COR-L47 (cell line): ENCODE measurements at regions not wholly inside any gene's neighbourhood (a gene's known extent, or its start where the extent isn't known, plus 50 kb on each side); places are given as distances from the start of the nearest gene placed in this dataset.
A peak's percentile ranks its signal among the peaks of the same experiment; 100 is the strongest.
"Not testable (repeated sequence)": the region's sequence is repeated elsewhere in the genome, so short reads cannot be mapped to it uniquely, and the experiment has no call there.

Experiments used
- DNase-seq: peaks from one replicate; lab custom pipeline; 2025; lab: John Stamatoyannopoulos, UW

DNA sequence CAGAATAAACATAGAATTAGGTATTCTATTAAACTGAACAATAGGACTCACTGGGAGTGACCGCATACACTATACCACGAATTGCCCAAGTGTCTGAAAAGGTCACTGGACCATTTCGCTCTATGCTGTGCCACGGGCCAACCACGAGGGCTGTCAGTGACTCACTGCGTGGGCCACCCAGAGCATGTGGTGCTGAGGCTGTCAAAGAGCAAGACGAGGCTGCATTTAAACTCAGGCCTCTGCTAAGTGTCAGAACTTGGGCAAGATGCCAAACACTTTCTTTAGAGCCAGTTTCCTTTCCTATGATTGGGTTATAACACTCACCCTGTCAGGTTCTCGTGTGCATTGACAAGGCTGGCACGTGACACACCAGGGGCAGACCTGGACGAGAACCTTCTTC lies 97.5 kb downstream of the SH3YL1 start:
- peak; percentile 13 for DNase-seq

DNA sequence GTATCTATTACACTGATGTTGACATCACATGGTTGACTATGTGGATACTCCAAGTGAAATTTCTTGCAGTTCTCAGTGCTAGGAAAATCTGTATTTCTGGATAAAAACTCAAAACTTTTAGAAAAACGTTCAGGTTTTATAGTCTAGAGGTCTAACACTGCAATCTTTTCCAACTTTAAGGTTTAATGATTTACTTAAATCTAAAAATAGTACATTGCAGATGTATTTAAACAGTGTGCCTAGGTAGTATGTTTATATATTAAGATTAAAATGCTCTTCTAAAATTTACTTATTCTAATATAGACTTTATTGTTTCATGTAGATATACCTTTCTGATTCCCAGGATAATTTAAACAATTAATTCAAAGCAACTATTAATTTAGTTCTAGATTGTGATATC lies 98.3 kb downstream of the SH3YL1 start:
- DNase-seq, result no peak

- DNase-seq, result no peak
Measured at GRCh38 chr2:162473-163382, 101.1 kb downstream of the SH3YL1 start.

- DNase-seq, result no peak
Measured at GRCh38 chr2:161729-162128, 102.1 kb downstream of the SH3YL1 start.

DNA sequence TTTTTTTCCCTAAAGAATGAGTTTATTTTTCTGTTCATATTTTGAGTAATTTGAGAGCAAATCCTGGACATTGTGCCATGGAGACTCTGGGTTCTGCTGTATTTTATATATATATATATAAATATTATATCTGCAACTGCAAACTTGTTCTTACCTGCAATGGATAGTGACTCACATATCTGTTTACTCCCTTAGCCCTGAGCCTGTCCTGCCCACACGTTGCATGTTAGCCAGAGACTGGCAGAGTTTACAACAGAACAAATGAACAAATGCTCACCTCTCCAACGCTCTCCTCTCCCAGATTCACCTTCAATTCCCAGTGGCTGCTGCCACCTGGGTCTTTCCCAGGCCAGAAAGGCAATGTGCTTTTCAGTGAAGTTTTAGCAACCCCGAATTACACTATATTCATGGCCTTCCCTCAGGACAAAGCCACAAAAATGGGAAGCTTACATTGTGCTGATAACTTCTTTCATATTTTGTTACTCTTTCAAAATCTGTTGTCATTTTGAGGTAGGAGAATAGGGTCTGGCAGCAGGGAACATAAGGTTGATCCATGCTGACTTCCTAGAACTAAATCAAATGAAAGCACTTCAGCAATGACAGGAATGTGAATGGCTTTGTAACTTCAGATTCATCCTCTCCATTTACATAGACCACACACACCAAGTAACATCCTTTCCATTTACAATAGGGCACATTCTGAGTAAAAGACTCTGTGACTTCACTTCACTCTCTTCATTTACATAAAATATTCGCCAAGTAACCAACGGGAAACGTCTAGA lies 105.4 kb upstream of the FAM110C start:
- DNase-seq, result no peak

DNA sequence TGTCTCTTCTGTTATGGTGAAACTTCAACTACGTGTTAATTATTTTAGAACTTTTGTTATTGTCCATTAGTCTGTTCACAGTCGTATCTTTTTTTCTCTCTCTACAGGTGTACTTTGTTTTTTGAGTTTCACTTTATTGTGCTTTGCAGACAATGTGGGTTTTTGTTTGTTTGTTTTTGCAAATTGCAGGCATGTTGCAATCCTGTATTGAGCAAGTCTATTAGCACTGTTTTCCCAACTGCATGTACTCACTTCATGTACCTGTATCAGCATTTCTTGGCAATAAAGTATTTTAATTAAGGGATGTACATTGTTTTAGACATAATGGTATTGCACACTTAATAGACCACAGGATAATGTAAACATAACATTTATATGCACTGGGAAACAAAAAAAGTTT lies 99.1 kb upstream of the FAM110C start:
- no peak for DNase-seq

- DNase-seq, result no peak
Measured at GRCh38 chr2:141611-142010, 95.3 kb upstream of the FAM110C start.

DNA sequence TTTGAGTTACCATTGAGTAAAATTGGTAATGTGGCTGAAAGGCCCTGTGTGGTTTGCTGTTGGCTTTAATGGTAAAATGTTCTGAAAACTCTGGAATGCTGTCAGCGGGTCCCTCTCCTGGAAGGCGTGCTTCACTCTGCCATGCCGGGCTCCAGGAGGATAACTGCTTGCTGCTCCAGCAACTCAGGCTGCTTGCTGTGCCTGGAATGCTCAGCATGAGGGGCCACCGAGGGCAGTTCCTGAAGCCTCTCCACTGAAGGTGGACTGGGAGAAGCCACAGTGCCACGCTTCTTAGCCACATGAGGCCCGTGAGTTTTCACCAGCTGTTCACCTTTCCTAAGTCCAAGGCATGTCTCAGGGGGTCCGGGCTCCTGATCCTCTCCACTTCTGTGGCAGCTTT lies 90.4 kb upstream of the FAM110C start:
- no peak for DNase-seq

DNA sequence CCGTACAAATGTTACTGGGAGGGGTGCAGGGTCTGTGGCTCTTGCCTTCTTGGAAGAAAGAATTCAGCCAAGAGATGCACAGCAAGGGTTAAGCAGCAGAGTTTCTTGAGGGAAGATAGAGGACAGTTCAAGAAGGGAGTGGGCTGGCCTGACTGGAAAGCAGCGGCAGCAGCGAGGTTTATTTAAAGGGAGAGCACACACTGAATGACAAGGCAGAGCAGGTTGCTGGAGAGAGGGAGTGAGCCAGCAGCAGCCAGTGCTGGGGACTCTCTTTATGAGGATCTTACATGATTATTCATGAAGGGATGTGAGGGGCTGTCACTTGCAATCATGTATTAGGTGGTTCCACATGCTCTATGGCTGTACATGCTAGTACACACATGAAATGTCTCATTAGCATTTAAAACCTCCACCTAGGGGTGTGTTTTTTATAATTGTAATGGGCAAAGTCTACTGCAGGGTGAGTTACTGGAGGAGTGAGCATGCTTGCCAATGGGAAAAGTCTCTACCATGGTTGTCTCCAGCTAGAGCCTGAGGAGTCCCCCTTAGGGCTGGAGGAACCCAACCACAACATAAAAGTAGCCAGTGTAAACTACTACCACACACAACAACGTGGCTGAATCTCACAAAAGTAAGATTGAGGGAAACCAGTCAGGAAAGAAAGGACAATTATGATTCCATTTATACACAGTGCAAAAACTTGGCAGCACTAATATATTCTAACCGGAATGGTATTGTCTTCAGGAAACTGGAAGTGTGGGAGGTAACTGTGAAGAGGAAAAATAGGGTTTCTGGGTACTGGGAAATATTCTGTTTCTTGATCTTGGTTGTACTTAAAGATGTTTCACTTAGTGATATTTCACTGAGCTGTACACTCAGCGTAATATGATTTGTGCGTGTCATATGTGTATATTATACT lies 87.6 kb upstream of the FAM110C start:
- DNase-seq, result no peak

GRCh38 chr2:126769-127168 lies 80.5 kb upstream of the FAM110C start:
- not testable (repeated sequence) for DNase-seq

DNA sequence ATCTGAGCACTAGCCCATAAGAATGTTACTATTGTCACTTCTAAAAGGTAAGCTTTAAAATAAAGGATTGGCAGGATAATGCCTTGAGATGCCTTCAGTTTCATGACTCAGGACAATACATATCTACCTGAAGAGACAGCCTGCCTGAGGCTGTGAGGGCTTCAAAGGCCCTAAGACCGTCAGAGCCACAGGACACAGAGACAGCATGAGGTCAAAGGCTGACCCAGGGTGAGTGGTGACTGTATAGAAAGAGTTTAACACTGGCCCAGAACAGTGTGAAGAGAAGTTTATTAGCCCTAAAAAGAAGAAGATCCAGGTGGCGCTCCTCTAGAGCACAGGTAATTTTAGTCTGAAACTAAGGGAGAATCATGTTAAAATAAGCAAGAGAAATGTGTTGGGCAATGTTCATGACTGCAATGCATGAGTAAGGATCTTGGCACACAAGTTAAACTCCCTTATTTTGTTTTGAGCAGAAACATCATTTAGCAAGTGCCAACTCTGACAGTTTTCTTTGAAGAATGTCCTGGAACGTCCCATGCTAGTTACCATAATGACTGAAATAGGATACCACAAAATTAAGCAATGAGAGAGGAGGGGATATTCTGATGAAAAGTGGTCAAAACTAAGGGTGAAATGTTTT lies 78.1 kb upstream of the FAM110C start:
- DNase-seq, result no peak

GRCh38 chr2:116953-117352 lies 70.6 kb upstream of the FAM110C start:
- DNase-seq, result no peak

DNA sequence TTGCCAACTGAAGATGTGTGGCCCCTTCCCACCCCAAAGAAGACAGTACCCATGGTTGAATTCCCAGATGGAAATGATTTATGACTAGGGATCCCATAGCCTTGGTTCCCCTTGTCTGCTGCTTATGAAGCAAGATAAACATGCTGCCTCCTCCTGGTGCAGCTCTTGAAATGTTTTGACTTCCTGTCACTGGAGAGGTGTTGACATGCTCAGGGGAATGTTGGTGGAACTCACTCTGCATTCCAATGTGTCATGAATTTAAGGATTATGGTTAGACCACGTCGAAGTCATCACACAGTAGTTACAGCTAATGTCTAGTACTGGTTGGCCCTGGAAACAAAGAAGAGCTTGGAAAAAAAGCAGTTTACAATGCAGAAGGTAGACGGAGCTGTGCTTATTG lies 69.0 kb upstream of the FAM110C start:
- DNase-seq, result no peak

DNA sequence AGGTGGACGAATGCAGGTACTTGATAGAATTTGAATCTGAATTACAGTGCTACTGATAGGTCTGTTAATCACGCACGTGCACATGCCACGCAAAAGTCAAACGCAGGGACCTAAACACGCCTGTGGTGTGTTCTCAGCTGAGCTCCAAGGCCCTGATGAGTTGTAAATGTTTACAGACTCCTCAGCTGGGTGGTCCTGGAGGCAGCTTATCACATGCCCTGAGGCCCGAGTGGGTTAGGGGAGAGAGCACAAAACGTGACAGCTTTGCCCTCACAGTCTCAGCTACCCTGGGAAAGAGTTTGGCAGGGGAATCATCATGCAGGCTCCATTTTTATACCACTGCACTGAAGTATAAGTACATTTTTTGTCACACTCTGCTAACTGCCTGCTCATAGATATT lies 68.3 kb upstream of the FAM110C start:
- DNase-seq, result no peak

DNA sequence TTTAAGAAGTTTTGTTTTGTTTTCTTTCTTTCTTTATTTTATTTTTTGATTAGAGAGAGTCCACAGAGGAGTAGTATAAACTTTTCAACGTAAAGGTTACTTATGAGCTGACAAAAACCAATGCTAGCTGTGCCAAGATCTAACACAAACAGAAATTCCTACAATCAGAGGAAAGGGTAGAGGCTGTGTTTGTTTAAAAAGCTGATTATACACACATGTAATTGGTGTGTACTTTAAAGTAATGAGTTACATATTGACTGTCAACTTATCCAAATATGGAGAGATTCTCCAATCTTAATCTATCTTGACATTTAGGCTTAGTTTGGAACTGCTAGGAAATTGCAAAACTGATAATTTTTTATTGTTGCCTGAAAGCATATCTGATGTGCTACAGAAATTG lies 63.7 kb upstream of the FAM110C start:
- DNase-seq, result no peak

DNA sequence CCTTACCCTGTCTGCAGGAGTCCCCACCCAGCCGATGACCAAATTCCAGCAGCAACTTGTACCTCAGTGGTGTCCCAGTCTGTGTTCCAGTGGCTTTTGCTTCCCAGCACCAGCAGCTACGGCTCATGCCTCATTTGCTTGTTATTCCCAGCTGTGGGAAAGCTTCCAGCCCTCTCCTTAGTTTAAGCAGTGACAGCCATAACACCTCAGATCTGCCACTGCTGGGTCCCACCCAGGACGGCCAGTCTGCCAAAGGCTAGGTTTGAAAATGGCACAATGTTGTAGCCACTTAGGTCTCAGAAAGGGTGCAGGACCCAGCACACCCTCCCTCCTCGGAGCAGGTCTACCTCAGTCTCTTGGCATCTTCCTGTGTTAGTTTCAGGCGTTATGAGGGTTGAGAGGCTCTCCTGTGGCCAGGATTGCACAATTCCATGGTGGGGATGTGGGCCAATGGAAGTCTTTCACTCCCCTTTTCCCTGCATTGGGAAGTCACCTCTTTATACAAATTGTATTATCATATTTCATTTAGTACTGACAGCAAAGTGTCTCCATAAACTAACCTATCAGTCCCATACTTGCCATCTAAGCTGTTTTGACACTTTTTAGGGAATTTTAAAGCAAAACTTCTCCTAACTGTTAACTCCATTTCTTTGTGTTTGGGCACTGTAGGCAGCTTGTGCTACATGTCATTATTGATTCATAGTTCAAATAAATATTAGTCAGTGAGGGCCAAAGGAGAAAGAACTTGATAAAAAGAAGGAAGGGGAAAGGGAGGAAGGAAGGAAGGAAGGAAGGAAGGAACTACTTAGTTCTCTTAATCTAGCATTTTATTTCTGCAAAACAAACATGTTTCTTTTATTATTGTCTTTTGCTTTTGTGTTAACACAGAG lies 62.9 kb upstream of the FAM110C start:
- no peak for DNase-seq

GRCh38 chr2:101016-101415 lies 54.7 kb upstream of the FAM110C start:
- DNase-seq, result no peak
